ENCODE measurements at regions not wholly inside any gene's neighbourhood (a gene's known extent, or its start where the extent isn't known, plus 50 kb on each side); places are given as distances from the start of the nearest gene placed in this dataset.

DNA sequence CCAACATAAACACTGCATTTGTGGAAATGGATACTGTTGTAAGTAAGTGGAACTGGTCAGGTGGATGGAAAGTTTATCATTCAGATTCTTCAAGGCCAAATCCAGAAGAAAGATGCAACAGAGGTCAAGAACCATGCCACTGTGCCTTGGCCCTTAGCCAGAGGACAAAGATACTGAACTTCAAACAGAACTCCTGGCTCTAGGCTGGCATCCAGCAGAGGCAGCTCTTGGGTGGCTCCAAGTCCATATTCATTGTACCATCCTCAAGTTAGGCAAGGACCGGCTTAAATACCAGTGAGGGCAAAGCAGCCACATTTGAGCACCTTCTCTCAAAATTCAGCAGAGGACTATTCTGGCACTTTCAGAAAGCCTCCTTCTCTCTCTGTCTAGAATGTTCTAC, 53.2 kb downstream of the DNAAF9 start:
- no peak for DNase-seq (ENCODE audit: low read depth)

GRCh38 chr20:3353646-3354045, 53.8 kb downstream of the DNAAF9 start:
- no peak for DNase-seq (ENCODE audit: low read depth)

GRCh38 chr20:3352202-3352601, 55.3 kb downstream of the DNAAF9 start:
- DNase-seq (ENCODE audit: low read depth), result no peak

- no peak for DNase-seq (ENCODE audit: low read depth)
Measured at GRCh38 chr20:3350422-3350821, 57.0 kb downstream of the DNAAF9 start.

GRCh38 chr20:3349786-3350185, 57.7 kb downstream of the DNAAF9 start:
- no peak for DNase-seq (ENCODE audit: low read depth)

GRCh38 chr20:3342766-3343165, 64.7 kb downstream of the DNAAF9 start:
- no peak for DNase-seq (ENCODE audit: low read depth)

DNA sequence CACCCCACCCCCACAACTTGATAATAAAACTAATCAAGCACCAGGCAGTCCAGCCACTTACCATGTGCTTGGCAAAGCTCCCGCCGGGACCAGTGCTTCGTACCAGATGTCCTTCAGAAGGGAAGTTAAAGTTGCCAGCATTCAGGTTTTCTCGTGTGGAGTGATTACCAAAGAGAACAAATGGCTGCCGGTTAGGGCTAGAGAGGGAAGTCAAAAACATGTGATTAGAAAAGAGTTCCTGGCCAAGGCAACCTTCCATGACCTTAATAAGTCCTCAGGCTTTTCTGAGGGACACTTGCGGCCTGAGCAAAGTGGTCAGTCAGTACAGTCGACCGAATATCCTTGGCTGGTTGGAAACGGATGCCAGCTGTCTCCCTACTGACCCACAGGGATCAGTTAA, 67.0 kb downstream of the DNAAF9 start:
- DNase-seq (ENCODE audit: low read depth), result no peak

DNA sequence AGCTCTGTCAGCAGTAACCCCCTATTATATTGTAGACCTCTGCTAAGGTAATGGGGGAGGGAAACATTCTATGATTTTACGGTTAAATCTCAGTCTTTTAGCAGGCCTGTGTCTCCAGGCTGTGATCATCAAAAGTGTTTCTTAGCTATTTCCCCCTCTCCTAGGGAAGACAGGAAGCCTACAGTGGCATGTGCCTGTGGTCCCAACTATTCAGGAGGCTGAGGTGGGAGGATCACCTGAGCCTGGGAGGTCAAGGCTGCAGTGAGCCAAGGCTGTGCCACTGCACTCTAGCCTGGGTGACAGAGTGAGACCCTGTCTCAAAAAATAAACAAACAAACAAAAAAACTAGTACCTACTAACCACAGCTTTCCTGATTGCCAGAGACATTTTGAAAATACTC, 67.9 kb downstream of the DNAAF9 start:
- no peak for DNase-seq (ENCODE audit: low read depth)

GRCh38 chr20:3339076-3339475, 68.4 kb downstream of the DNAAF9 start:
- no peak for DNase-seq (ENCODE audit: low read depth)

- no peak for DNase-seq (ENCODE audit: low read depth)
Measured at GRCh38 chr20:3334156-3334943, 73.1 kb downstream of the DNAAF9 start.

DNA sequence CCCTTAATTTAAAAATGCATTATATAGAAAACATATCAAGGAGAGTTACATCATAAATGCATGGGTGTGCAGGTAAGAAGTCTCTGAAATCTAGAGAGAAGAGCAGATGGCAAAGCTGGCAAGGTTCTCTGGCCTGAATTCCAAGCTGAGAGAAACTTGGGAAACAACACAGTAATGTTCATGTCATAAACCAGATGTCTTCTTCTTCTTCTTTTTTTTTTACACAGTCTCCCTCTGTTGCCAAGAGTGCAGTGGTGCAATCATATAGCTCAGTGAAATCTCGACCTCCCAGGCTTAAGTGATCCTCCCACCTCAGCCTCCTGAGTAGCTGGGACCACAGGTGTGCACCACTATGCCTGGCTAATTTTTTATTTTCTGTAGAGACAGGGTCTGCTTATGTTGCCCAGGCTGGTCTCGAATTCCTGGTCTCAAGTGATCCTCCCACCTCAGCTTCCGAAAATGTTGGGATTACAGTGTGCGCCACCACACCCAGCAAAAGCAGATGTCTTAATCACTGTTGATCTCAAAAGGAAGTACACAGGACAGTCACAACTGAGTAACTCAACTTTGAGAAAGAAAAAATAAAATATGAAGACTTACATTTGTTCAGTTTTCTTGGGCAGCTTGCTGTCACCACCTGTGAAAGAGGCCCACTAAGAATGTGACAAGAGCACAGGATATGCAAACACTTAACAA, 77.3 kb downstream of the DNAAF9 start:
- DNase-seq (ENCODE audit: low read depth), result peak; percentile 42

DNA sequence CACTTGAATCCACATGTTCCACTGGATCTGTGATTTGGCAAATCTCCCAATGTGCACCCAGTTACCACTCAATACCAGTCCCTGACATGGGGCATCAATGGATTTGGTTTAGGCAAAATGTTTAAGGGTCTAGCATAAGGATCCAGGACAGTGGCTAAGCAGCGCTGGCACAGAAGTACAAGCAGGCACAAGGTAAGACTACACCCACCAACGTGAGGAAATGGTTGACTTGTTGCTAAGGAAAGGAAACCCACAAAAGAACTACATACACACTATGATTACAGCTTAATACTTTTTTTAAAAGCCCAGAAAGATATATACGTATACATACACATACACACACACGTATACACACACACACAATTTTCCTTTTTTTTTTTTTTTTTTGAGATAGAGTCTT, 79.0 kb downstream of the DNAAF9 start:
- DNase-seq (ENCODE audit: low read depth), result no peak

DNA sequence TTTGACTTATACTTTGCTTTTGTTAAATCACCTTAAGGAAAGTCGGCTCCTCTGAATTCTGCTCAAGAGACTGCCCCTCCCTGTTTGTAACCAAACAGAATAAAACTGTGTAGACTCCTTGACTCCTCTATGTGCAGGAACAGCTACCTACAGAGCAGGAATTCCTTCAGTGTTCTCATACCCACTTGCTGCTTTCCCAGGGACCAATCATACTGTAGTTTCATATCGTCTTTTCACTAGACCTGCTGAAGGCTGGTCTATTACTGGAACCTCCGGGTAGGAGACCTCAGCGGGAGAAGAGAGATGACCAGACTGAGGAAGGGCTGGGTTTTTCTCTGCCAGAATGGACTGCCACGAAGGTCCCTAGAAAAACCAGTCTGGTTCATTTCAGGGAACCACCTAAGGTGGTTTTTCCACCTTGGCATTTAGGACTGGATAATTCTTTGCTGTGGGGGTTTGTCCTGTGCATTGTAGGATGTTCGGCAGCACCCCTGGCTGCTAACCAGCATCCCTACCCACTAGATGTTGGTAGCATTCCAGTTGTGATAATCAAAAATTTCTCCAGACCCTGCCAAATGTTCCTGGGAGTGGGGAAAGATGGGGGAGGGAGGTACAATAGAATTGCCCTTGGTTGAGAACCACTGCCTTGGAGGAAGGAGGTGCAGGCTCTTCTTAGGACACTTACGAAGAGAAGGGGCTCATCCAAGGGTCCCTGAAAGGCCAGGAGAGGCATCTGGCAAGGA, 80.5 kb downstream of the DNAAF9 start:
- DNase-seq (ENCODE audit: low read depth), result no peak

DNA sequence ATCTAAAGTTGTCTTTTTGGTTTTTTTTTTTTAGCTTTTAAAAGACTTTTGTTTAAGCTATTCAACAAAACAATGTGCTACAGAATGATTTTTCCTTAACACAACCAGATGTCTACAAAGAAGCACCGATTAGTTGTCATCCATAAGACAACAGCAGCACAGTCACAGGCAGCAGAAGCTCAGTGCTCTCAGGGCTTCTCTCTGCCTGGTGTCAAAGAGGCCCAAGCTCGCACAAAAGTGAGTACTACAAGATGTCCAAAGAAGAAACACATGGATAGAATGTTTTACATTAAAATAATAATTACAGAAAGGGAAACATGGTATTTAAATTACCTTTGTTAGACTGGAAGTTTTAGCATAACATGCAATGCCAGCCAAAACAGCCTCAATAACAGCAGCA, 81.6 kb downstream of the DNAAF9 start:
- no peak for DNase-seq (ENCODE audit: low read depth)

GRCh38 chr20:3323398-3323797, 84.1 kb downstream of the DNAAF9 start:
- no peak for DNase-seq (ENCODE audit: low read depth)

- no peak for DNase-seq (ENCODE audit: low read depth)
Measured at GRCh38 chr20:3318226-3318884, 79.4 kb upstream of the SLC4A11 start.

DNA sequence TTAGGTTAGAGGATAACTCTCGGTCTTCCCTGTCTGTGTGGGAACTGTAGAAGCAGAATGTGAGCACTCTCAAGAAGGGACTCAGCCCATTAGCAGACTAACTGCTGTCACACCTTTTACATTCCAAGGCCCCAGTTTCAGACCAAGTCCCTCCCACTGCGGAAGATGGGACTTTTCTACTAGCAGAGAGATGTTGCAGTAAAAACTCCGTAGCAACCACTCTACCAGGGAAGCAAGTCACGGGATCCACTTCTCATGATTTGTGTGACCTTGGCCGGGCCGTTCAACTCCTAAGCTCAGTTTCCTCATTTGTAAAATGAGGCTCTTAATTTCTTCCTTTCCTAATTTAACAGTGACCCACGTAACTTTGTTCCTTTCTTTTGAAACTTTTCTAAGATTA, 77.1 kb upstream of the SLC4A11 start:
- DNase-seq (ENCODE audit: low read depth), result no peak

GRCh38 chr20:3315136-3315535, 76.1 kb upstream of the SLC4A11 start:
- DNase-seq (ENCODE audit: low read depth), result no peak

DNA sequence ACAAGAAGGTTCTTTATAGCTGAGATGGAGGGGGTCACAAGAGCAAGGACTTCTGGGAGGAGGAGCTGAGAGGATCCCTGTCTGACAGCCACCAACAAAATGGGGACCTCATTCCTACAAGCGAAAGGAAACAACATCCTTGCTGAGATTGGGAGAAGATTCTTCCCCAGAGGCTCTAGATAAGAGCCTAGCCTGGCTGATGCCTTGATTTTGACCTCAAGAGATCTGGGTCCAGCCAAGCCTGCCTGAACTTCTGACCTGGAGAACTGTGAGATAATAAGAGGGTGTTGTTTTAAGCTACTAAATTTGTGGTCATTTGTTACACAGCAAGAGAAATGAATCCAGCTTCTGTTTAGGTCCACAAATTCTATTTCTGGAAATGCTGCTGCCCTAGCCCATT, 75.4 kb upstream of the SLC4A11 start:
- DNase-seq (ENCODE audit: low read depth), result no peak

- DNase-seq (ENCODE audit: low read depth), result no peak
Measured at GRCh38 chr20:3313683-3314065, 74.7 kb upstream of the SLC4A11 start.

GRCh38 chr20:3312940-3313682, 74.1 kb upstream of the SLC4A11 start:
- DNase-seq (ENCODE audit: low read depth), result peak; percentile 46

- no peak for DNase-seq (ENCODE audit: low read depth)
Measured at GRCh38 chr20:3311623-3312022, 72.6 kb upstream of the SLC4A11 start.
